ENCODE measurements at regions not wholly inside any gene's neighbourhood (a gene's known extent, or its start where the extent isn't known, plus 50 kb on each side); places are given as distances from the start of the nearest gene placed in this dataset.

DNA sequence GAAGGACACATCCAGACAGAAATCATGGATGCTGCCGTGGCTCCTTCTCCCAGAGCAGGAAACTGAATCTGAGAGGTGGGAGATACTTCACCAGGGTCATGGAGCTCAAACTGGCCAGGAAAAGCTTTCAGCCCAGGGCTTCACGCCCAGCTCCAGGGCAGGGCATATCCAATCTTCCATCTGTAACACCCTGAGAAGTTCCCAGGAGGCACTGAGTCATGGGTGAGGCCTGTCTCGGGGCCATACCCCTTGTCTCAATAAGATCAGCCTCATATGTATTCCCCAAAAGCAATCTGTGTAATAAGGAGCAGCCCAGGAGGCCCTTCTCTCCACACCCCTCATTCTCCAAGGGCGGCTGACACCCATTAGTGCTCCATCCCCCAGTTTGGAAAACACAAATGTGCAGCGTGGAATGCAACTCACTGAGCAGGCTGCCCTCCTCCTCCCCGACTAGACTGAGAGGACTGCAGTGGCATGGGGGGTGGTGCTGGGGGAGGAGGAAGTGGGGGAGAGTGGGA lies 439.3 kb upstream of the SULF2 start:
- TF ChIP-seq, protein P1, sequence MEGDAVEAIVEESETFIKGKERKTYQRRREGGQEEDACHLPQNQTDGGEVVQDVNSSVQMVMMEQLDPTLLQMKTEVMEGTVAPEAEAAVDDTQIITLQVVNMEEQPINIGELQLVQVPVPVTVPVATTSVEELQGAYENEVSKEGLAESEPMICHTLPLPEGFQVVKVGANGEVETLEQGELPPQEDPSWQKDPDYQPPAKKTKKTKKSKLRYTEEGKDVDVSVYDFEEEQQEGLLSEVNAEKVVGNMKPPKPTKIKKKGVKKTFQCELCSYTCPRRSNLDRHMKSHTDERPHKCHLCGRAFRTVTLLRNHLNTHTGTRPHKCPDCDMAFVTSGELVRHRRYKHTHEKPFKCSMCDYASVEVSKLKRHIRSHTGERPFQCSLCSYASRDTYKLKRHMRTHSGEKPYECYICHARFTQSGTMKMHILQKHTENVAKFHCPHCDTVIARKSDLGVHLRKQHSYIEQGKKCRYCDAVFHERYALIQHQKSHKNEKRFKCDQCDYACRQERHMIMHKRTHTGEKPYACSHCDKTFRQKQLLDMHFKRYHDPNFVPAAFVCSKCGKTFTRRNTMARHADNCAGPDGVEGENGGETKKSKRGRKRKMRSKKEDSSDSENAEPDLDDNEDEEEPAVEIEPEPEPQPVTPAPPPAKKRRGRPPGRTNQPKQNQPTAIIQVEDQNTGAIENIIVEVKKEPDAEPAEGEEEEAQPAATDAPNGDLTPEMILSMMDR (IDR thresholded peaks at IDR 0.05; ENCODE audit: low read depth, low read length): no peak
- TF ChIP-seq EZH2phosphoT487 (IDR thresholded peaks at IDR 0.05; ENCODE audit: low read depth): no peak
- Histone ChIP-seq H3K9me3 (ENCODE audit: insufficient read depth, low read length) (peaks cover 6% of the 10 kb centered on the region), H3K79me2 (ENCODE audit: low read length) (no peaks in the 10 kb centered on the region)

DNA sequence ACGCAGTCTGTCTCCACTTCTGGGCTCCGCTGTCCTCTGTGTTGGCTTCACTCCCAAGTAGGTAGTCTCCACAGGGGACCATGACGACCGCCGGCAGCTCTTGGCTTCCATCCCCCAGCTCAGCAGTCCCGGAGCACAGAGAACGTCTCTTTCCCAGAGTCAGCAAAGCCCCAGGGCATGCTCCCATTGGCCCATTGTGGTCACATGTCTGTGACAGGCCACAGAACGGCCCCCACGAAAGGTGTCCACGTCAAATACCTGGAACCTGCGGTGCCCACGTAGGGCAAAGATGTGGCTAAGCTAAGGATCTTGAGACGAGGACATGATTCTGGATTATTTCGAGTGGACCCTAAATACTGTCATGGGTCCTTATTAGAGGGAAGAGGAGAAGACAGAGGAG lies 438.4 kb upstream of the SULF2 start:
- Histone ChIP-seq H2AFZ (ENCODE audit: low read depth, low read length) (no peak overlapping the region), H3K36me3 (replicated peaks; ENCODE audit: low read depth, low read length) (no peaks in the 10 kb centered on the region), H3K27me3 (ENCODE audit: low read depth, low read length) (peaks cover 9% of the 10 kb centered on the region; the same call in 1 of the 2 replicates), H3K4me1 (ENCODE audit: low read length) (no peaks in the 10 kb centered on the region), H3K9ac (ENCODE audit: low read length) (no peak overlapping the region), H3K4me2 (ENCODE audit: low read length) (no peak overlapping the region), H4K20me1 (ENCODE audit: insufficient read depth, low read length) (no peaks in the 10 kb centered on the region), H3K4me3 (ENCODE audit: low read length) (no peak overlapping the region), H3K79me2 (ENCODE audit: low read length) (no peaks in the 10 kb centered on the region), H3K27ac (ENCODE audit: low read length) (no peak overlapping the region), H3K9me3 (ENCODE audit: insufficient read depth, low read length) (no peaks in the 10 kb centered on the region)
- TF ChIP-seq, protein P1 (IDR thresholded peaks at IDR 0.05; ENCODE audit: low read depth, low read length): no peak
- TF ChIP-seq EZH2phosphoT487 (IDR thresholded peaks at IDR 0.05; ENCODE audit: low read depth): no peak

More for the DNA sequence above, 439.3 kb upstream of the SULF2 start:
- Histone ChIP-seq H3K9ac (ENCODE audit: low read length) (no peak overlapping the region), H3K27me3 (ENCODE audit: low read depth, low read length) (peaks cover 9% of the 10 kb centered on the region; the same call in 1 of the 2 replicates), H3K27ac (ENCODE audit: low read length) (no peak overlapping the region), H2AFZ (ENCODE audit: low read depth, low read length) (no peak overlapping the region), H3K4me1 (ENCODE audit: low read length) (no peaks in the 10 kb centered on the region), H4K20me1 (ENCODE audit: insufficient read depth, low read length) (no peaks in the 10 kb centered on the region), H3K4me2 (ENCODE audit: low read length) (no peak overlapping the region), H3K4me3 (ENCODE audit: low read length) (no peak overlapping the region), H3K36me3 (replicated peaks; ENCODE audit: low read depth, low read length) (no peaks in the 10 kb centered on the region)

DNA sequence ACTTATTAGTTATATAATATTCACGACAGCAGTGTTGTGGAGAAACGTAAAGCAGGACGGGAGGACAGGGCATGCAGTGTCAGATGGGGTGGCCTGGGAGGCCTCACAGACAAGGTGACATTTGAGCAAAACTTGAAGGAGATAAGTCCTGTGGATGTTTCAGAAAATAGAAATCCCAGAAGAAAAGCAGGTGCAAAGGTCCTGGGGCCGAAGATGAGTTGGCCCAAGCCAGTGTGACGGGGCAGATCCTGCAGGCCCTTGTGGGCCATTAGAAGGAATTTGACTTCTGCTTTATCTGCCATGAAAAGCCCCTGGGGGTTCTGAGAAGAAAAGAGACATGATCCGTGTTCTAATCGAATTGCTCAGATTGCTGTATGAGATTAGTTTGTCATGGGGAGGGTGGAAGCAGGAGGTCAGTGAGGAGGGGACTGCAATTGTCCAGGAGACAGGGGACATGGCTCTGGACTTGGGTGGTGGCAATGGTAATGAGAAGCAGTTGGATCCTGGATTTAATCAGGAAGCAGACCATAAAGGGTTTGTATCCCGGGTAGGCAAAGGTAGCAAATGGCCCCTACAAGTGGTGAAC lies 437.4 kb upstream of the SULF2 start:
- Histone ChIP-seq H3K4me1 (ENCODE audit: low read length) (no peaks in the 10 kb centered on the region), H3K27ac (ENCODE audit: low read length) (no peak overlapping the region), H3K27me3 (ENCODE audit: low read depth, low read length) (peaks cover 9% of the 10 kb centered on the region; the same call in 1 of the 2 replicates), H3K9me3 (ENCODE audit: insufficient read depth, low read length) (no peaks in the 10 kb centered on the region), H3K36me3 (replicated peaks; ENCODE audit: low read depth, low read length) (no peaks in the 10 kb centered on the region), H3K9ac (ENCODE audit: low read length) (no peak overlapping the region), H2AFZ (ENCODE audit: low read depth, low read length) (no peak overlapping the region), H4K20me1 (ENCODE audit: insufficient read depth, low read length) (no peaks in the 10 kb centered on the region), H3K4me2 (ENCODE audit: low read length) (no peak overlapping the region), H3K4me3 (ENCODE audit: low read length) (no peak overlapping the region), H3K79me2 (ENCODE audit: low read length) (no peaks in the 10 kb centered on the region)
- TF ChIP-seq EZH2phosphoT487 (IDR thresholded peaks at IDR 0.05; ENCODE audit: low read depth): no peak
- TF ChIP-seq, protein P1 (IDR thresholded peaks at IDR 0.05; ENCODE audit: low read depth, low read length): no peak

DNA sequence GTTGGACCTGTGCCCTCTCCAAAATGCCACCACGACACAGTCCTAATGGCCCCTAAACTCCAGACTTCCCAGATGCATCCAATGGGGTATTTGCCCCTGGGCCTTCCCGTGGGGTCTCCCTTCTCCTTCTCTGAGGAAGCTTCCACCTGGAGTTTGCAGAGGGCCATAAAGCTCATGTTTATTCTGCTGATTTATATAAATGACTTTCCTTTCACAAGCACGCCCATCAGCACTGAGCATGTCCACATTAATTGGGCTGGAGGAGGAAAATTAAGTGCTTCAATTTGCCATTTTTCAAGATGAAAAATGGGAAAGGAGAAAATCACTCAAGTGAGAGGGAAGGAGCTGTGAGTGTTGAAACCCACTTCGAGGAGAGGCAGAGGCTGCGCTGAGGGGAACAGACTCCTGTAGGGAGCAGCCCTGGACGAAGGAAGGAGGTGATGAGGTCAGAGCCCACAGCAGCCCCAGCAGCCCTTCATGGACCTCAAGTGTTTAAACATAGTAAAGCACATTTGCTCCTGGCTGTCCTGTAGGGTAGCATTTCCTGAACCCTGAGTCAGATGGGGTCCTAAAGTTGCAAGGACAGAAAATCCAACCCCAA lies 434.9 kb upstream of the SULF2 start:
- Histone ChIP-seq H3K27me3 (ENCODE audit: low read depth, low read length) (peaks cover 9% of the 10 kb centered on the region; the same call in 1 of the 2 replicates), H3K27ac (ENCODE audit: low read length) (no peak overlapping the region), H3K4me3 (ENCODE audit: low read length) (no peak overlapping the region), H3K36me3 (replicated peaks; ENCODE audit: low read depth, low read length) (no peaks in the 10 kb centered on the region), H4K20me1 (ENCODE audit: insufficient read depth, low read length) (no peaks in the 10 kb centered on the region), H3K79me2 (ENCODE audit: low read length) (no peaks in the 10 kb centered on the region), H3K9ac (ENCODE audit: low read length) (no peak overlapping the region), H3K4me2 (ENCODE audit: low read length) (no peak overlapping the region), H3K9me3 (ENCODE audit: insufficient read depth, low read length) (no peaks in the 10 kb centered on the region), H3K4me1 (ENCODE audit: low read length) (no peaks in the 10 kb centered on the region), H2AFZ (ENCODE audit: low read depth, low read length) (no peak overlapping the region)
- no peak for TF ChIP-seq EZH2phosphoT487 (IDR thresholded peaks at IDR 0.05; ENCODE audit: low read depth)
- TF ChIP-seq, protein P1 (IDR thresholded peaks at IDR 0.05; ENCODE audit: low read depth, low read length): no peak
